NCI-H748 (cell line): ENCODE measurements at regions not wholly inside any gene's neighbourhood (a gene's known extent, or its start where the extent isn't known, plus 50 kb on each side); places are given as distances from the start of the nearest gene placed in this dataset.
"Not testable (repeated sequence)": the region's sequence is repeated elsewhere in the genome, so short reads cannot be mapped to it uniquely, and the experiment has no call there.

Experiments used
- DNase-seq: peaks from one replicate; lab custom pipeline; 2025; ENCODE audit not compliant: unreplicated experiment; lab: John Stamatoyannopoulos, UW

DNA sequence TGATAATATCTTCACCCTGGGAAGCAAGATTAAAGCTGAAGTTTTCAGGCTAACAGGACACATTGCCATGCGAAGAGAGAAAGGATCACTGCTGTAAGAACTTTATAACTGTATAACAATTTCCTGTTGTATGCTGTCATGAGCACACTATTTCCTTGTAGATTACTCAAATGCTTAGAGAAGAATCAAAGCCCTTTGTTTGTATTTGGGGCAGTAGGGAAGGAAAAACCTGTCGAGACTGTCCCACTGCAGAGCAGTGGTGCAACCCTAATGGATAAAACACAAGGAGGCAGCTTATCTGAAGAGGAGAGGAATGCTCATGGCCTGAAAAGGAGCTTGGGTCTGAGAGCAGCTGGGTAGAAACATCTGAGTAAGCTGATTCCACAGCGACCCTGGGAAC is 327.7 kb upstream of the NPSR1 start:
- DNase-seq, result no peak

GRCh38 chr7:34331102-34331501 is 326.9 kb upstream of the NPSR1 start:
- DNase-seq, result no peak

GRCh38 chr7:34332006-34332405 is 326.0 kb upstream of the NPSR1 start:
- DNase-seq, result no peak

- no peak for DNase-seq
Measured at GRCh38 chr7:34333184-34333583, 324.8 kb upstream of the NPSR1 start.

GRCh38 chr7:34333925-34334324 is 324.1 kb upstream of the NPSR1 start:
- DNase-seq, result no peak

DNA sequence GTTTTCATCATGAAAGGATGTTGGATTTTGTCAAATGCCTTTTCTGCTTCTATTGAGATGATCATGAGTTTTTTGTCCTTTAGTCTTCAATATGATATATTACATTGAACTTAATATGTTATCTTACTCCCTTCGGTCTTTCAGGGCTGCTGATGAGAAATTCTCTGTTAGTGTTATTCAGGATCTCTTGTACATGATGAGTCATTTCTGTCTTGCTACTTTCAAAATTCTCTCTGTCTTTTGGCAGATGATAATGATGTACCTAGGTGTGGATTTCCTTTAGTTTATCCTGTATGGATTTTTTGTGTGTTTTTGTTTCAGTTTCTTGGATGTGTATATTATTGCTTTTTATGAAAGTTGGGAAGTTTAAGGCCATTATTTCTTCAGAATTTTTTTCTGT is 320.9 kb upstream of the NPSR1 start:
- DNase-seq, result no peak

- no peak for DNase-seq
Measured at GRCh38 chr7:34338961-34339526, 319.0 kb upstream of the NPSR1 start.

- DNase-seq, result no peak
Measured at GRCh38 chr7:34341326-34341725, 316.7 kb upstream of the NPSR1 start.

- DNase-seq, result no peak
Measured at GRCh38 chr7:34342387-34342786, 315.6 kb upstream of the NPSR1 start.

DNA sequence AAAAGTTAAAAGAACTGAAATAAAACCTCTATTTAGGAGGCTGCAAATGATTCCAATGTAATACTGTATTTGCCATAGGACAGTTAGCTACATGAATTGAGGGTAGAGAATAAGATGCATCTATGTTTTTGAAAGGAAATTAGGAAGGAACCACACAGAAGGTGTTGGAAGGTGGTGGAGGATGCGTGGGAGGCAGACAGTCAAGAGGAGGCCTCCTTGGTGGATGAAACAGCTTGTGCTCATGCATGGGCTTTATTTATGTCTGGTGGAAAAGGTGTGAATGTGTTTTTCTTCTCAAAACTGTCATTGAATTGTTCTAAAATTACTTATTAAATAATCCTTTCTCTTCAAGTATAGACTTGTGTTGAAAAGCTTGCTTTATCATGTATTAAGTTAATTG is 314.4 kb upstream of the NPSR1 start:
- DNase-seq, result no peak

- DNase-seq, result no peak
Measured at GRCh38 chr7:34354011-34354410, 304.0 kb upstream of the NPSR1 start.

DNA sequence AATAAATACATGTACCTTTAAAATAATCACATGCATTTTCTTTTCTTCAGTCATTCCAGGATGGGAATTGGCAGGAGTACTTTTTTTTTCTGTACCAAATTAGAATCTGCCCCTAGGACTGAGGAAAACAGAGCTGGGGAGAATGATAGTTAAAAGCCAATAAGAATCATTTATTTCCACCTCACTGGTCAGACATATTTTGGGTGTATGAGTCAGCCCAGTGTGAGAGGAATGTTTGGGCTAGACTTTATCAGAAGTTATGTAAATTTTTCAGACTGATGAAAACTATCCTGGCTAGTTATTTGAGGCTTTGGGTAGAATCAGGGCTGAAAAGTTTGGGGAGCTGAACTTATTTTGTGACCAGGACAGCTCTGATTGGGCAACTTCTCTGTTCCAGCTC is 303.1 kb upstream of the NPSR1 start:
- DNase-seq, result no peak

DNA sequence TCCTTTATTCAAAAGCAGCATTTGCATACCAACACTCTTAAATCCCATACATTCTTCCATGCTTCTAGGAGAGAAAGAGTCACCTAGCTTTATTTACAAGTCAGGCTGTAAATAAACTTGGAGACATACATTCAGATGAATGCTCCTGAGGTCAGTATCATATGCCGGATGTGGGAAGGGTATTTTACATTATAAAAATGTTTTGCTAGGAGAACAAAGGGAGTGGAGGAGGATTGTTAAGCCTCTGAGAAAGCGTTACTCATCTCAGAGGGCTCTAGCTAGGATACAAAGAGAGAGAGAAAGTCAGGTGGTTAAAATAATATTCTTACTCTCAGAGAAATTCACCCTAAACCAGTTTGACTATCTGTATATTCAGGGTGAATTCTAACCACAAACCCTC is 300.9 kb upstream of the NPSR1 start:
- no peak for DNase-seq

DNA sequence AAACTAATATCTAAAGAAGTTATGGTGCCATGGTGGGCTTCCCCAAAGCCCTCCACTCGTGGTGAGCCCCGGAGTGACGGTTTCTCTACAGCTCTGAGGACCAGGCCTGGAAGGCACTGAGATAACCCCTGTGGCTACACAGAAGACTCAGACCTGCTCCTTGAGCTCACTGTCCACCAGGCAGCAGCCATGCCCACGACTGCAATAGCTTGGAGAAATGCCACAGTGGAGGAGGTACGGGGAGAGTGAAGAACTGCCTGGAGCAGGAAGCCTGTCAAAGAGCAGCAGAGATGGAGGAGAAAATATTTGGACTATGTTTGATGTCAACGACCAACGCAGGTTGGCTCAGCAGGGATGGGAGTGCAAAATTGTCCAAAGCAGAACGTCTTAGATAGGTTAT is 300.1 kb upstream of the NPSR1 start:
- no peak for DNase-seq

- not testable (repeated sequence) for DNase-seq
Measured at GRCh38 chr7:34358578-34358977, 299.4 kb upstream of the NPSR1 start.

DNA sequence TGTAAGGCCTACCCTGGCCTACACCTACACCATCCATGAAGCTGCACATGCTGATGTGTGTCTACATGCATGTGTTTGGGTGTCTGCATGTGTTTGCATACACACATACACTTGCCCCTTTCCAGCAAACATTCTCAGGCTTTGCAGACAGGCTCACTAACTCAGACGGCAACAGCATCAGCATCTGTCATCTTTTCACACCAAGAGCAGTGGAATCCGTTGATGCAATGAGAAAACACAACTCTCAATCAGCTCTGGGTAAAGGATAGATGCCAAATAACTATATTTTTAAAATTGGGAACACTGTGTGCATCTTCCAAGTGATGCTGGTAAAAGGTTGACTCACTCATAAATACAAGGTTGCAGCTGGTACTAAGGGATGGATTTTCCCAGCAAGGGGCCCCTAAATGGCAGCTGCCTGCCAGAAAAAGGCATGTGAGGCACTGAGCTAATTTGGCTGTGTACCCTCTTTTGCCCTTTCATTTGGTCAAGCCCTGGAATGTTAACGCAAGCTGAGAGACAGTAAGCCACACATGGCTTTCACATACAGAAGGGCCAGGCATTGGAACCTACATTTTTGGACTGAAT is 296.3 kb upstream of the NPSR1 start:
- DNase-seq, result no peak

- DNase-seq, result no peak
Measured at GRCh38 chr7:34362621-34363020, 295.4 kb upstream of the NPSR1 start.

- DNase-seq, result no peak
Measured at GRCh38 chr7:34364130-34364529, 293.9 kb upstream of the NPSR1 start.

DNA sequence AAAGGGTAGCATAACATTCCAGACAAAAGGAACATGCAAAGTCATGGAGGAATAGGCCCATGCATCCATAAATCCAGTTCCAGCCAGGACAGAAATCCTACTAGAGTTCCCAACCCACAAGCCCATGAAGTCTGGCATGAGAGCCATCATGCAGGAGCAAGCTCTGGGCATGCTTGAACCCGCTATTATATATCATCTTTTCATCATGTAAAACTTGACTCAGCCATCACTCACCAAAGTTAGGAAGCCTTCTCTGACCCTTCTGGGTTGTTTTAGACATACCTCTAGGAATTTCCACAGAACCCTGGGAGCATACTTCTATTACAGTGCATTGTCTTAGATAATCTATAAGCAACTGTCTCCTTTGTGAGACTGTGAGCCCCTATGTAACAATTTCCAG is 293.0 kb upstream of the NPSR1 start:
- no peak for DNase-seq

GRCh38 chr7:34365611-34366010 is 292.4 kb upstream of the NPSR1 start:
- no peak for DNase-seq

- no peak for DNase-seq
Measured at GRCh38 chr7:34371922-34372321, 286.1 kb upstream of the NPSR1 start.

DNA sequence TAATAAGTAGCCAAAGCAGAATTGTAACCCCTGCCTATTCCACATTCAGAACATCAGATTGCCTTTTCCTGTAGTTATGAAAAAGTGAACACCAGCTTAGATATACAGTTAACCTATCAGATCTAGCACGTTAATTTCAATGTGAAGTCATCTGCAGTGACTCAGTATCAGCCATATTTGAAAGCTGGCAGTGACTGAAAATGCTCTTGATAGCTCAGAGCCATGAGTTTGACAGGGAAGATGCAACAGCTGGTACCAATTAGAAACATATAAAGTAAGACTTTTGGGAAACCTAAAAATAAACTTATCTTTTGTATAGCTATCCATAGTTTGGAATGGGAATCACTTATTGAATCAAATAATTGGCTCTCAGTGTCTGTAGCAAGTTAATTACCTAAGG is 284.1 kb upstream of the NPSR1 start:
- DNase-seq, result no peak

DNA sequence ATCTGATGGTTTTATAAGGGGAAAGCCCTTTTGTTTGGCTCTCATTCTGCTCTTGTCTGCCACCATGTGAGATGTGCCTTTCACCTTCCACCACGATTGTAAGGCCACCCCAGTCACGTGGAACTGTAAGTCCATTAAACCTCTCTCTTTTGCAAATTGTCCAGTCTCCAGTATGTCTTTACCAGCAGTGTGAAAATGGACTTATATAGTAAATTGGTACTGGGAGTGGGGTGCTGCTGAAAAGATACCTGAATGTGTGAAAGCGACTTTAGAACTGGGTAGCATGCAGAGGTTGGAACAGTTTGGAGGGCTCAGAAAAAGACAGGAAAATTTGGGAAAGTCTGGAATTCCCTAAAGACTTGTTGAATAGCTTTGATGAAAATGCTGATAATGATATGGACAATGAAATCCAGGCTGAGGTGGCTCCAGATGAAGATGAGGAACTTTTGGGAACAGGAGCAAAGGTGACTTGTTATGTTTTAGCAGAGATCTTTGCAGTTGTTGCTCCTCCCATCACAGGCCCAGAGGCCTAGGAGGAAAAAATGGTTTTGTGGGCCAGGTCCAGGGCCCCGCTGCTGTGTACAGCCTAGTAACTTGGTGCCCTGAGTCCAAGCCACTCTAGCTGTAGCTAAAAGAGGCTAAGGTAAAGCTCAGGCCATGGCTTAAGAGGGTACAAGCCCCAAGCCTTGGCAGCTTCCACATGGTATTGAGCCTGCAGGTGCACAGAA is 275.7 kb upstream of the NPSR1 start:
- DNase-seq, result no peak
